IMR-90 (cell line): ENCODE measurements at regions not wholly inside any gene's neighbourhood (a gene's known extent, or its start where the extent isn't known, plus 50 kb on each side); places are given as distances from the start of the nearest gene placed in this dataset.

Experiments used
- ATAC-seq: fragments of 200-7000 bp; cut with Tn5 transposase; 2 replicates; pipeline ENCODE4 v1.9.1; 2020; ENCODE audit warnings: low read depth, mild to moderate bottlenecking, moderate library complexity
- BruUV-seq: library from RNA; stranded (reverse); fragments of 400-500 nt; replicated peaks from 2 replicates; lab custom pipeline; 2021; lab: Mats Ljungman, UMichigan
- CTCF ChIA-PET: fragments of 300-600 bp; formaldehyde crosslinking; extraction: SDS; loops from one replicate; lab custom pipeline; 2021; ENCODE audit warnings: antibody characterized with exemption; lab: Yijun Ruan, JAX
- POLR2A ChIA-PET: fragments of 300-600 bp; sonication (Branson Sonifier 250); formaldehyde crosslinking; loops from one replicate; lab custom pipeline; 2022; ENCODE audit warnings: antibody characterized with exemption; ENCODE audit not compliant: unreplicated experiment; lab: Charles Lee
- DNase-seq: peaks from one replicate; pipeline ENCODE4 v3.0.0; 2013
- H2AFZ ChIP-seq: replicated peaks from 2 replicates; pipeline ENCODE3; 2013; ENCODE audit warnings: low read length, mild to moderate bottlenecking; ENCODE audit not compliant: poor library complexity
- H2AK5ac ChIP-seq: 2 replicates; pipeline ENCODE4 v1.6.1; 2013; ENCODE audit warnings: low read depth, low read length, inconsistent platforms
- H2AK9ac ChIP-seq: replicated peaks from 2 replicates; pipeline ENCODE3; 2013; ENCODE audit warnings: mild to moderate bottlenecking, low read depth, low read length, moderate library complexity; ENCODE audit not compliant: poor library complexity
- H2BK120ac ChIP-seq: 2 replicates; pipeline ENCODE4 v1.6.1; 2013; ENCODE audit warnings: low read depth, low read length, inconsistent platforms
- H2BK15ac ChIP-seq: 3 replicates; pipeline ENCODE4 v1.6.1; 2013; ENCODE audit warnings: low read depth, low read length, inconsistent platforms
- H2BK20ac ChIP-seq: 2 replicates; pipeline ENCODE4 v1.6.1; 2013; ENCODE audit warnings: low read depth, mild to moderate bottlenecking, inconsistent platforms, low read length, moderate library complexity
- H2BK5ac ChIP-seq: 2 replicates; pipeline ENCODE4 v1.6.1; 2013; ENCODE audit warnings: mild to moderate bottlenecking, low read depth, low read length, inconsistent platforms; ENCODE audit not compliant: poor library complexity, severe bottlenecking
- H3K14ac ChIP-seq: replicated peaks from 2 replicates; pipeline ENCODE4 v1.6.1; 2013; ENCODE audit warnings: low read depth, low read length, inconsistent platforms
- H3K18ac ChIP-seq: 2 replicates; pipeline ENCODE4 v1.6.1; 2013; ENCODE audit warnings: low read depth, low read length, control low read depth
- H3K23ac ChIP-seq: 2 replicates; pipeline ENCODE4 v1.6.1; 2013; ENCODE audit warnings: low read depth, low read length, inconsistent platforms
- H3K27ac ChIP-seq: 2 replicates; pipeline ENCODE4 v1.5.1; 2013; ENCODE audit warnings: mild to moderate bottlenecking, control low read depth, low read length; ENCODE audit not compliant: insufficient read depth
- H3K27me3 ChIP-seq: 2 replicates; pipeline ENCODE4 v1.6.1; 2013; ENCODE audit warnings: low read length; ENCODE audit not compliant: control insufficient read depth, insufficient read depth
- H3K36me3 ChIP-seq: 2 replicates; pipeline ENCODE4 v1.6.1; 2013; ENCODE audit warnings: low read length, mixed read lengths; ENCODE audit not compliant: control insufficient read depth, insufficient read depth
- H3K4ac ChIP-seq: 2 replicates; pipeline ENCODE4 v1.6.1; 2013; ENCODE audit warnings: low read depth, low read length, inconsistent platforms
- H3K4me1 ChIP-seq: 2 replicates; pipeline ENCODE4 v1.6.1; 2013; ENCODE audit warnings: low read length, mixed read lengths; ENCODE audit not compliant: control insufficient read depth, insufficient read depth
- H3K4me2 ChIP-seq: 2 replicates; pipeline ENCODE4 v1.6.1; 2013; ENCODE audit warnings: low read depth, mild to moderate bottlenecking, control low read depth, low read length, moderate library complexity
- H3K4me3 ChIP-seq: 2 replicates; pipeline ENCODE4 v1.5.1; 2013; ENCODE audit warnings: low read depth, mild to moderate bottlenecking, control low read depth, low read length, moderate library complexity; ENCODE audit not compliant: insufficient read depth
- H3K56ac ChIP-seq: 2 replicates; pipeline ENCODE4 v1.6.1; 2013; ENCODE audit warnings: low read length, inconsistent platforms; ENCODE audit not compliant: insufficient read depth; ENCODE audit errors: extremely low read depth
- H3K79me1 ChIP-seq, 2 experiments: 2 replicates each; pipeline ENCODE4 v1.6.1; 2013; ENCODE audit warnings: low read length in 2 of 2, inconsistent platforms in 1 of 2, low read depth in 1 of 2
- H3K9ac ChIP-seq: 2 replicates; pipeline ENCODE4 v1.6.1; 2013; ENCODE audit warnings: low read depth, low read length, control low read depth
- H3K9me1 ChIP-seq: 2 replicates; pipeline ENCODE4 v1.6.1; 2013; ENCODE audit warnings: low read length, inconsistent platforms; ENCODE audit not compliant: insufficient read depth
- H3K9me3 ChIP-seq: 2 replicates; pipeline ENCODE4 v1.6.1; 2013; ENCODE audit warnings: low read length; ENCODE audit not compliant: control insufficient read depth, insufficient read depth
- H4K20me1 ChIP-seq: 2 replicates; pipeline ENCODE4 v1.6.1; 2013; ENCODE audit warnings: low read length, inconsistent platforms; ENCODE audit not compliant: insufficient read depth
- H4K5ac ChIP-seq: 2 replicates; pipeline ENCODE4 v1.6.1; 2013; ENCODE audit warnings: mild to moderate bottlenecking, low read depth, low read length, control low read depth
- H4K8ac ChIP-seq, 2 experiments: 2 replicates each; pipeline ENCODE4 v1.6.1; 2013; ENCODE audit warnings: low read depth in 2 of 2, low read length in 2 of 2, control low read depth in 1 of 2, inconsistent platforms in 1 of 2
- H4K91ac ChIP-seq: 2 replicates; pipeline ENCODE4 v1.6.1; 2013; ENCODE audit warnings: low read depth, low read length, inconsistent platforms; ENCODE audit not compliant: insufficient read depth
- NFE2L2 ChIP-seq: fragments of 150-350 bp; IDR thresholded peaks from 2 replicates; pipeline ENCODE4 v1.6.1; 2016; ENCODE audit warnings: low read depth, mild to moderate bottlenecking, low read length
- WGBS, 2 experiments: methylation state at CpG; one replicate each; pipeline versions ENCODE4 v1.1.5 to v1.1.7; 2013; ENCODE audit warnings: missing lambda C conversion rate in 2 of 2; ENCODE audit not compliant: insufficient read length in 1 of 2; ENCODE audit errors: extremely low coverage in 2 of 2; 5-methylcytosine and 5-hydroxymethylcytosine counted together
- dilution Hi-C: fragments of 300-500 bp; cut with HindIII; formaldehyde crosslinking; loops from one replicate; pipeline ENCODE4 v1.14.3; 2018; ENCODE audit warnings: low sequenced_read_pairs; ENCODE audit not compliant: unreplicated experiment
- in situ Hi-C: fragments of 300-500 bp; cut with MboI; formaldehyde crosslinking; loops from 3 replicates; pipeline ENCODE4 v1.14.3; 2019; ENCODE audit warnings: low sequenced_read_pairs, inconsistent platforms, mixed read lengths
- intact Hi-C: fragments of 100-400 bp; cut with micrococcal nuclease; formaldehyde crosslinking; loops from 2 replicates; pipeline ENCODE4 v1.10.0; 2022

GRCh38 chrX:44428989-44429627, 85.6 kb upstream of the EFHC2 start:
- 57% methylated on average over 2 of the region's 4 CpGs; no CpG with 5 or more reads in 1 of the 2 experiments for WGBS, 2 experiments
- CTCF ChIA-PET: no interaction called here
- POLR2A ChIA-PET: no interaction called here

More at GRCh38 chrX:44428989-44429627, 85.6 kb upstream of the EFHC2 start:
- ATAC-seq: no peak
- Histone ChIP-seq H2AK5ac (no peak overlapping the region), H4K5ac (no peak overlapping the region), H3K9me3 (no peaks in the 10 kb centered on the region), H2BK20ac (no peak overlapping the region), H3K36me3 (no peaks in the 10 kb centered on the region), H3K9ac (no peak overlapping the region), H3K14ac (no peak overlapping the region), H3K18ac (no peak overlapping the region), H2AK9ac (no peak overlapping the region), H2BK5ac (no peak overlapping the region), H3K4me1 (no peaks in the 10 kb centered on the region), H3K79me1 (no peaks in the 10 kb centered on the region), H4K8ac (no peak overlapping the region), H3K4ac (no peak overlapping the region), H3K27me3 (peaks cover 6% of the 10 kb centered on the region), H4K20me1 (no peaks in the 10 kb centered on the region), H3K23ac (no peak overlapping the region), H2AFZ (no peak overlapping the region), H3K56ac (no peak overlapping the region), H2BK120ac (no peak overlapping the region), H3K27ac (no peak overlapping the region), H4K91ac (no peak overlapping the region), H2BK15ac (no peak overlapping the region), H3K4me2 (no peak overlapping the region), H3K4me3 (no peak overlapping the region), H3K9me1 (no peaks in the 10 kb centered on the region)
- BruUV-seq: no TSS peak
- DNase-seq: no peak
- dilution Hi-C loops (no loop called here), intact Hi-C loops (no loop called here), in situ Hi-C loops (no loop called here)
- TF ChIP-seq NFE2L2: no peak
